ENCODE measurements at regions not wholly inside any gene's neighbourhood (a gene's known extent, or its start where the extent isn't known, plus 50 kb on each side); places are given as distances from the start of the nearest gene placed in this dataset.
"Not testable (repeated sequence)": the region's sequence is repeated elsewhere in the genome, so short reads cannot be mapped to it uniquely, and the experiment has no call there.

- DNase-seq (ENCODE audit: low read depth in 2 of 2): no peak
Measured at GRCh38 chr10:5268743-5269142, 72.1 kb downstream of the AKR1C4 start.

- no peak for DNase-seq (ENCODE audit: low read depth in 2 of 2)
Measured at GRCh38 chr10:5269791-5270190, 73.2 kb downstream of the AKR1C4 start.

- no peak for DNase-seq (ENCODE audit: low read depth in 2 of 2)
Measured at GRCh38 chr10:5271526-5271925, 74.9 kb downstream of the AKR1C4 start.

GRCh38 chr10:5272065-5272803 is 75.6 kb downstream of the AKR1C4 start:
- no peak for DNase-seq (ENCODE audit: low read depth in 2 of 2)

- DNase-seq (ENCODE audit: low read depth in 2 of 2): no peak
Measured at GRCh38 chr10:5274795-5275194, 78.2 kb downstream of the AKR1C4 start.

- DNase-seq (ENCODE audit: low read depth in 2 of 2): no peak
Measured at GRCh38 chr10:5281356-5281755, 83.4 kb upstream of the UCN3 start.

- no peak for DNase-seq (ENCODE audit: low read depth in 2 of 2)
Measured at GRCh38 chr10:5282137-5282536, 82.6 kb upstream of the UCN3 start.

- DNase-seq (ENCODE audit: low read depth in 2 of 2): peak in 1 of 2 experiments; percentile 7
Measured at GRCh38 chr10:5283305-5284158, 81.2 kb upstream of the UCN3 start.

GRCh38 chr10:5284311-5285057 is 80.3 kb upstream of the UCN3 start:
- DNase-seq (ENCODE audit: low read depth in 2 of 2): peak in 1 of 2 experiments; percentile 5

GRCh38 chr10:5285186-5285585 is 79.6 kb upstream of the UCN3 start:
- DNase-seq (ENCODE audit: low read depth in 2 of 2): no peak

- DNase-seq (ENCODE audit: low read depth in 2 of 2): no peak
Measured at GRCh38 chr10:5288359-5288758, 76.4 kb upstream of the UCN3 start.

- DNase-seq (ENCODE audit: low read depth in 2 of 2): not testable (repeated sequence)
Measured at GRCh38 chr10:5289228-5289627, 75.5 kb upstream of the UCN3 start.

- peak; percentile 42 to 50 for DNase-seq (ENCODE audit: low read depth in 2 of 2)
Measured at GRCh38 chr10:5291501-5292195, 73.1 kb upstream of the UCN3 start.

GRCh38 chr10:5292196-5292735 is 72.5 kb upstream of the UCN3 start:
- no peak for DNase-seq (ENCODE audit: low read depth in 2 of 2)

GRCh38 chr10:5292970-5293369 is 71.8 kb upstream of the UCN3 start:
- DNase-seq (ENCODE audit: low read depth in 2 of 2): not testable (repeated sequence)

- DNase-seq (ENCODE audit: low read depth in 2 of 2): no peak
Measured at GRCh38 chr10:5293691-5294550, 70.8 kb upstream of the UCN3 start.

- DNase-seq (ENCODE audit: low read depth in 2 of 2): no peak
Measured at GRCh38 chr10:5297466-5297865, 67.3 kb upstream of the UCN3 start.

GRCh38 chr10:5297996-5298395 is 66.8 kb upstream of the UCN3 start:
- DNase-seq (ENCODE audit: low read depth in 2 of 2): no peak

GRCh38 chr10:5299950-5300349 is 64.8 kb upstream of the UCN3 start:
- no peak for DNase-seq (ENCODE audit: low read depth in 2 of 2)

- no peak for DNase-seq (ENCODE audit: low read depth in 2 of 2)
Measured at GRCh38 chr10:5303504-5303903, 61.3 kb upstream of the UCN3 start.
